Central memory CD8-positive, alpha-beta T cell (primary cell): ENCODE measurements at regions not wholly inside any gene's neighbourhood (a gene's known extent, or its start where the extent isn't known, plus 50 kb on each side); places are given as distances from the start of the nearest gene placed in this dataset.
"Not testable (repeated sequence)": the region's sequence is repeated elsewhere in the genome, so short reads cannot be mapped to it uniquely, and the experiment has no call there.

ENCODE experiments used
- ATAC-seq: fragments of 150-1000 bp; cut with Tn5 transposase; replicated peaks from 2 replicates; pipeline ENCODE4 v1.10.0; 2022; ENCODE audit warnings: mild to moderate bottlenecking, moderate FRiP score, moderate number of reproducible peaks; ENCODE audit not compliant: poor library complexity, severe bottlenecking; ENCODE audit errors: extremely low read depth
- DNase-seq, 2 donors: peaks; one replicate each; pipeline ENCODE4 v3.0.0; 2021; ENCODE audit warnings: low spot score in 2 of 2
- H3K27ac Mint-ChIP-seq: one replicate; pipeline ENCODE4 v1.8.0; 2022; ENCODE audit warnings: low read depth, mild to moderate bottlenecking, moderate library complexity, mixed read lengths
- H3K27me3 Mint-ChIP-seq: one replicate; pipeline ENCODE4 v1.8.0; 2022; ENCODE audit warnings: mixed read lengths
- H3K36me3 Mint-ChIP-seq: one replicate; pipeline ENCODE4 v1.8.0; 2022; ENCODE audit warnings: mild to moderate bottlenecking, moderate library complexity, mixed read lengths; ENCODE audit not compliant: insufficient read depth
- H3K4me1 Mint-ChIP-seq: one replicate; pipeline ENCODE4 v1.8.0; 2022; ENCODE audit warnings: mixed read lengths
- H3K4me3 Mint-ChIP-seq: one replicate; pipeline ENCODE4 v1.8.0; 2022; ENCODE audit warnings: mild to moderate bottlenecking, moderate library complexity, mixed read lengths
- H3K9me3 Mint-ChIP-seq: one replicate; pipeline ENCODE4 v1.8.0; 2022; ENCODE audit warnings: mixed read lengths

DNA sequence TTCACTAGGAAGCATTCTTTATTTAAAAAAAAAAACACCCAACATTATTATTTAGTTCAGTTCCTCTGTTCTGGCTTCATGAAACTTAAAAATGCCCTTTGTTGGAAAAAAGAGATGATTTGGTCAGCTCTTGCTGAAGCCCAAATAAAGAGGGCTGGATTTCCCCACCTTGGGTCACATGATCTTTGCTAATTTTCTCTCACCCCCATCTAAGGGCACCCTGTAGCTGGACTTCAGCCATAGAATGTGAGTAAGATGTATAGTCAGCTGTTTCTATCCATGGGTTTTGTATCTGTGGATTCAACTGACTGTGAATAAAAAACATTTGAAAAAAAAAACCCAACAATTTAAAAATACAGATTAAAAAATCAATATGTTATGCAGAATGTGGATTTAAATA, 213.9 kb upstream of the SULF2 start:
- H3K4me3 Mint-ChIP-seq: no peak overlapping the region
- H3K36me3 Mint-ChIP-seq: no peaks in the 10 kb centered on the region
- ATAC-seq: no peak
- DNase-seq: no peak
- H3K9me3 Mint-ChIP-seq: peaks cover 11% of the 10 kb centered on the region
- no peak overlapping the region for H3K27ac Mint-ChIP-seq
- no peaks in the 10 kb centered on the region for H3K4me1 Mint-ChIP-seq
- peaks cover 29% of the 10 kb centered on the region for H3K27me3 Mint-ChIP-seq

- H3K4me1 Mint-ChIP-seq: no peaks in the 10 kb centered on the region
- DNase-seq (no peak), ATAC-seq (no peak)
- H3K4me3 Mint-ChIP-seq: no peak overlapping the region
- H3K27ac Mint-ChIP-seq: no peak overlapping the region
- no peaks in the 10 kb centered on the region for H3K36me3 Mint-ChIP-seq
- peaks cover 25% of the 10 kb centered on the region for H3K27me3 Mint-ChIP-seq
- peaks cover 7% of the 10 kb centered on the region for H3K9me3 Mint-ChIP-seq
These were observed 213.5 kb upstream of the SULF2 start for GRCh38 chr20:47998736-47999135.

- DNase-seq (no peak), ATAC-seq (no peak)
- H3K4me1 Mint-ChIP-seq: no peaks in the 10 kb centered on the region
- no peak overlapping the region for H3K4me3 Mint-ChIP-seq
- peaks cover 31% of the 10 kb centered on the region for H3K27me3 Mint-ChIP-seq
- H3K27ac Mint-ChIP-seq: no peak overlapping the region
- H3K36me3 Mint-ChIP-seq: no peaks in the 10 kb centered on the region
- no peaks in the 10 kb centered on the region for H3K9me3 Mint-ChIP-seq
These were observed 210.4 kb upstream of the SULF2 start for GRCh38 chr20:47995661-47996060.

- Mint-ChIP-seq H3K27ac (no peak overlapping the region), H3K9me3 (no peaks in the 10 kb centered on the region), H3K36me3 (no peaks in the 10 kb centered on the region), H3K4me3 (no peak overlapping the region), H3K27me3 (peaks cover 48% of the 10 kb centered on the region), H3K4me1 (no peaks in the 10 kb centered on the region)
- DNase-seq: no peak
- ATAC-seq: no peak
These were observed 208.5 kb upstream of the SULF2 start for GRCh38 chr20:47993817-47994216.

DNA sequence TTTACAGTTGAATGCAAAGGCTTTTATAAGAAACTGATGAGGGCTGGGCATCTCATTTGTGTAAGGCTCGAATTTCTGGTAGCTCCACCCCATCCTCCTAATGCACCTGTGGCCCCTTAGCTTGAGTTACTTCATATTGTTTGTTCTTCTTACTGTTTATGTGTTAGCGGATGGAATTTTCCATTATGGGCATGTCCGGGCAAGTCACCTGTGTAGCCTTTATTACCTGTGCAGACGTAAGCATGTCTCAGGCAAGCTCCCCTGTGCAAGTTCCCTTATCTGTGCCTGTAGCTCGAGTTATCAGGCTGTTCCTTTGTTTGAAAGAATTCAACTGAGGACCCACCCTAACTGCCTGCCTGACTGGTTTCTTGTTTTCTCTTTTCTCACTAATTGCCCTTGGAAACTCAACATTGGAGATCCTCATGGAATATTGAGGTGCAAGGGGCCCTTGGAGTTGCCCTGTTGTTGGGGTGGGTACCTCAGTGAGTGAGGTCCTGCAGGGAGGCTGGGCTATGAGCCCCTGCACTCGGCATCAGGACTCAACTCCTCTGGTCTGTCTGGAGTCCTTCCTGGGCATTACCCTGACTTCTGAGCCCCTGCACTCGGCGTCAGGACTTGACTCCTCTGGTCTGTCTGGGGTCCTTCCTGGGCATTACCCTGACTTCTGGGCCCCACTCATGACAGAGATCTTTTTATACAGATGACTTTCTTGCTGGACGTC, 207.9 kb upstream of the SULF2 start:
- H3K27me3 Mint-ChIP-seq: peaks cover 53% of the 10 kb centered on the region
- ATAC-seq: no peak
- H3K9me3 Mint-ChIP-seq: no peaks in the 10 kb centered on the region
- DNase-seq: no peak
- no peak overlapping the region for H3K4me3 Mint-ChIP-seq
- no peak overlapping the region for H3K27ac Mint-ChIP-seq
- H3K4me1 Mint-ChIP-seq: no peaks in the 10 kb centered on the region
- no peaks in the 10 kb centered on the region for H3K36me3 Mint-ChIP-seq

- H3K27ac Mint-ChIP-seq: no peak overlapping the region
- no peak for DNase-seq
- H3K4me1 Mint-ChIP-seq: no peaks in the 10 kb centered on the region
- peaks cover 53% of the 10 kb centered on the region for H3K27me3 Mint-ChIP-seq
- no peak for ATAC-seq
- H3K36me3 Mint-ChIP-seq: no peaks in the 10 kb centered on the region
- no peaks in the 10 kb centered on the region for H3K9me3 Mint-ChIP-seq
- H3K4me3 Mint-ChIP-seq: no peak overlapping the region
These were observed 206.7 kb upstream of the SULF2 start for GRCh38 chr20:47991875-47992488.

DNA sequence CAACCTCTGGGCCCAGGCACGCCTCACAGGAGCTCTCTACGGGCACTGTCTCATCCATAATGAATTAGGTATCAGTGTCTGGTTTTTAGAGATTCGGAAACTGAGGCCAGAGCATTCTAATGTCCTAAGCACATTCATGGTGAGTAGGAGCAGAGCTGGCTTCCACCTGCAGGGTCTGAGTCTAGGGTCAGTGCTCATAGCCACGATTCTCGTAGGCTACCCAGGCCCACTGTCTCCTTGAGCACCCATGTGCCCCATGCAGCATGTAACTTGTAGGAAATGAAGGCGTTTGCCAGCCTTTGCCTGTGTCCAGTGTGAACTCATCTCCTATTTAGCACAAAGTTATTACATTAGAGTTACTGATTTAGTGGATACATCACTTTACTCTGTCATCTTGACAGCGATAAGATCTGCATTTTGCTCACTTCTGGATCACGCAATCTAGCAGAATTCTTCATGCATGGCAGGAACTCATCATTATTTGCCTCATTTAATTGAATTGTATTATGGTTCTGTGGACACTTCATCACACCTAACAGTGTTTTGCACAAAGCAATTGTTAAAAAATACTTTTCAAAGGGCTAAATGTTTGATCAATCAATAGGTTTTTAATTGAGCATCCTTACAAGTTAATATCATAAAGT, 205.3 kb upstream of the SULF2 start:
- DNase-seq (no peak), ATAC-seq (no peak)
- Mint-ChIP-seq H3K9me3 (no peaks in the 10 kb centered on the region), H3K36me3 (no peaks in the 10 kb centered on the region), H3K27ac (no peak overlapping the region), H3K4me3 (no peak overlapping the region), H3K27me3 (peaks cover 44% of the 10 kb centered on the region), H3K4me1 (no peaks in the 10 kb centered on the region)

GRCh38 chr20:47989957-47990356, 204.7 kb upstream of the SULF2 start:
- no peak overlapping the region for H3K27ac Mint-ChIP-seq
- H3K4me3 Mint-ChIP-seq: no peak overlapping the region
- H3K9me3 Mint-ChIP-seq: no peaks in the 10 kb centered on the region
- no peaks in the 10 kb centered on the region for H3K36me3 Mint-ChIP-seq
- peaks cover 41% of the 10 kb centered on the region for H3K27me3 Mint-ChIP-seq
- no peak for ATAC-seq
- DNase-seq: no peak
- no peaks in the 10 kb centered on the region for H3K4me1 Mint-ChIP-seq

GRCh38 chr20:47988676-47989075, 203.4 kb upstream of the SULF2 start:
- H3K27ac Mint-ChIP-seq: no peak overlapping the region
- no peaks in the 10 kb centered on the region for H3K4me1 Mint-ChIP-seq
- H3K9me3 Mint-ChIP-seq: no peaks in the 10 kb centered on the region
- no peak overlapping the region for H3K4me3 Mint-ChIP-seq
- H3K27me3 Mint-ChIP-seq: peaks cover 44% of the 10 kb centered on the region
- no peak for DNase-seq
- no peaks in the 10 kb centered on the region for H3K36me3 Mint-ChIP-seq
- no peak for ATAC-seq

DNA sequence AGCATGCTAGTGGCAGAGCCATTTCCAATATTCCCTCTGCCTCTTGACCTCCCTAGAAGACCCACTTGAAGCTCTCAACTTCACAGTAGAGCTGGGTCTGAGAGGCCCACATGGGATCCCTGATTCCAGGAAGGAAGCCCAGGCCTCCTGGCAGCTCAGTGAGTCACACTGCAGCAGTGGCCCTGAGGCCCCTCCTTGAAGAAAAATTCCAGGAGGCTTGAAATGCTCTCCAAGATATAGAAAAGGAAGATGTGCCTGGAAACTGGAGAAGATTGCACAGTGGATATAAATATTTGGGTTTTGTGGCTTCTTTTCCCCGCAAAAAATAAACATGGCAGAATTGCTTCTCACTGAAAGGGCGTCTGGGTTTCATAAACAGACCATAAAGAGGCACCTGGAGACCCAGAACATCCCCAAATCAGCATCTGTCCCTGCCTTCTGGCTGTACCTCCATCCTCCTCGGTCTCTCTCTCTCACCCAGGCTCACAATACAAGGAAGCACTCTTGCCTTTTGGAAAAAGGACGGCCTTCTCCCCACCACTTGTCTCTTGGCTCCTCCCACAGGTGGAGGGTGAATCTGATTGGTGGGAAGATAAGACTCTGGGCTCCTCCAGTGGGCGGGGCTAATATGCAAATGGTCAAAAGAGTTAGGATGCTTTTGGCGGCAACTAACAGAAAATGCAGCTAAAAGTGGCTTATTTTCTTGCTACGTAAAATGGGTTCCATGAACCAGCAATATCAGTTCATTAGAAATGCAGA, 200.0 kb upstream of the SULF2 start:
- Mint-ChIP-seq H3K4me1 (no peaks in the 10 kb centered on the region), H3K27me3 (peaks cover 50% of the 10 kb centered on the region), H3K27ac (no peak overlapping the region), H3K4me3 (no peak overlapping the region), H3K36me3 (no peaks in the 10 kb centered on the region), H3K9me3 (no peaks in the 10 kb centered on the region)
- ATAC-seq (no peak), DNase-seq (no peak)

DNA sequence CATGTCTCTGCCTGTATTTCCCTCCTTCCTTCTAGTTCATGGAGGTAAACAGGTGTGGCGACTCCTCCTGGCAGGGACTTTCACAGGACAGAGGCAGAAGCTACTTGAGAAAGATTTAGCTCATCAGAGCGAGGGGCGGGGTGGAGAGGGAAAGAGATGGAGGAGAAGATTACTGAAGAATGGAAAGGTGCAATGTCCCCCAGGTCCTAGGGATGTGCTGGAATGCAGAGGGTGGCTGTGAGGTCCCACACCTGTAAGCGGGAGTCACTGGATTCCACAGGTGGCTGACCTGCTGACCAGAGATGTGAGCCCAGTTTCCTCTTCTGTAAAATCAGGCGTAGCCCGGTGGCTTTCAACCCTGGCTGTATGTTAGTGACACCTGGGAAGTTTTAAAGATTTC, 199.2 kb upstream of the SULF2 start:
- ATAC-seq: no peak

GRCh38 chr20:47983642-47984041, 198.4 kb upstream of the SULF2 start:
- H3K36me3 Mint-ChIP-seq, H3K4me1 Mint-ChIP-seq: not testable (repeated sequence)

More for the DNA sequence above, 199.2 kb upstream of the SULF2 start:
- Mint-ChIP-seq H3K36me3 (no peaks in the 10 kb centered on the region), H3K27me3 (peaks cover 47% of the 10 kb centered on the region), H3K27ac (no peak overlapping the region), H3K9me3 (no peaks in the 10 kb centered on the region), H3K4me3 (no peak overlapping the region), H3K4me1 (no peaks in the 10 kb centered on the region)
- DNase-seq: no peak

More at GRCh38 chr20:47983642-47984041, 198.4 kb upstream of the SULF2 start:
- ATAC-seq, H3K4me3 Mint-ChIP-seq, H3K27ac Mint-ChIP-seq, DNase-seq, H3K9me3 Mint-ChIP-seq: not testable (repeated sequence)
- peaks cover 47% of the 10 kb centered on the region for H3K27me3 Mint-ChIP-seq
